Activated T-cell treated with anti-CD3 and anti-CD28 coated beads for 24 hours (primary cell): ENCODE measurements at regions not wholly inside any gene's neighbourhood (a gene's known extent, or its start where the extent isn't known, plus 50 kb on each side); places are given as distances from the start of the nearest gene placed in this dataset.

Source experiments
- DNase-seq: peaks from one replicate; pipeline ENCODE4 v3.0.0-alpha.2; 2020; ENCODE audit warnings: low read depth

GRCh38 chr6:168908887-168909286, 344.8 kb downstream of the THBS2 start:
- DNase-seq: no peak

- no peak for DNase-seq
Measured at GRCh38 chr6:168908166-168908565, 345.5 kb downstream of the THBS2 start.

- no peak for DNase-seq
Measured at GRCh38 chr6:168906391-168906790, 347.3 kb downstream of the THBS2 start.

GRCh38 chr6:168905451-168906090, 348.1 kb downstream of the THBS2 start:
- DNase-seq: no peak

GRCh38 chr6:168903613-168904345, 349.9 kb downstream of the THBS2 start:
- DNase-seq: no peak

GRCh38 chr6:168902075-168902474, 351.6 kb downstream of the THBS2 start:
- DNase-seq: no peak

GRCh38 chr6:168901076-168901475, 352.6 kb downstream of the THBS2 start:
- no peak for DNase-seq

GRCh38 chr6:168896321-168896720, 357.3 kb downstream of the THBS2 start:
- no peak for DNase-seq

- peak; percentile 70 for DNase-seq
Measured at GRCh38 chr6:168895102-168895812, 358.4 kb downstream of the THBS2 start.

GRCh38 chr6:168892031-168892430, 361.6 kb downstream of the THBS2 start:
- DNase-seq: no peak

- DNase-seq: no peak
Measured at GRCh38 chr6:168890981-168891365, 362.7 kb downstream of the THBS2 start.

GRCh38 chr6:168890306-168890980, 363.2 kb downstream of the THBS2 start:
- DNase-seq: no peak

GRCh38 chr6:168888786-168889345, 364.8 kb downstream of the THBS2 start:
- no peak for DNase-seq

- no peak for DNase-seq
Measured at GRCh38 chr6:168888102-168888501, 365.5 kb downstream of the THBS2 start.

- no peak for DNase-seq
Measured at GRCh38 chr6:168887621-168888020, 366.0 kb downstream of the THBS2 start.

- DNase-seq: no peak
Measured at GRCh38 chr6:168886964-168887363, 366.7 kb downstream of the THBS2 start.

GRCh38 chr6:168885751-168886742, 367.6 kb downstream of the THBS2 start:
- no peak for DNase-seq

GRCh38 chr6:168885196-168885595, 368.4 kb downstream of the THBS2 start:
- no peak for DNase-seq

GRCh38 chr6:168884646-168885086, 369.0 kb downstream of the THBS2 start:
- peak; percentile 64 for DNase-seq

GRCh38 chr6:168884050-168884645, 369.5 kb downstream of the THBS2 start:
- DNase-seq: no peak
